ENCODE measurements at regions not wholly inside any gene's neighbourhood (a gene's known extent, or its start where the extent isn't known, plus 50 kb on each side); places are given as distances from the start of the nearest gene placed in this dataset.

GRCh38 chr13:36612230-36612629, 61.6 kb upstream of the SERTM1 start:
- WGBS, 5 donors: 29 to 58% (median 53%) methylated on average over 4 of the region's 4 CpGs
- TF ChIP-seq POLR2A (IDR thresholded peaks at IDR 0.05) (no peak), POLR2AphosphoS5 (IDR thresholded peaks at IDR 0.05) (no peak), EP300 (IDR thresholded peaks at IDR 0.05) (no peak), CTCF (IDR thresholded peaks at IDR 0.05) (no peak)
- intact Hi-C loops (cut with DNase I; ENCODE audit: low total_unique reads): no loop called here

GRCh38 chr13:36616706-36617105, 57.1 kb upstream of the SERTM1 start:
- Histone ChIP-seq H3K4me1 (no peaks in the 10 kb centered on the region), H3K36me3 (no peaks in the 10 kb centered on the region), H3K4me3 (no peak overlapping the region), H3K27me3 (no peaks in the 10 kb centered on the region), H3K27ac (no peak overlapping the region), H3K9me3 (no peaks in the 10 kb centered on the region)
- no peak for DNase-seq
- 83 to 94% (median 90%) methylated on average over 1 of the region's 1 CpG for WGBS, 5 donors
- intact Hi-C loops (cut with DNase I; ENCODE audit: low total_unique reads): no loop called here
- TF ChIP-seq CTCF (IDR thresholded peaks at IDR 0.05) (no peak), EP300 (IDR thresholded peaks at IDR 0.05) (no peak), POLR2AphosphoS5 (IDR thresholded peaks at IDR 0.05) (no peak), POLR2A (IDR thresholded peaks at IDR 0.05) (no peak)

More at GRCh38 chr13:36612230-36612629, 61.6 kb upstream of the SERTM1 start:
- no peak for DNase-seq
- H3K4me3 ChIP-seq: no peak overlapping the region
- H3K36me3 ChIP-seq: no peaks in the 10 kb centered on the region
- no peak overlapping the region for H3K27ac ChIP-seq
- no peaks in the 10 kb centered on the region for H3K9me3 ChIP-seq
- H3K27me3 ChIP-seq: no peaks in the 10 kb centered on the region
- H3K4me1 ChIP-seq: no peaks in the 10 kb centered on the region

- DNase-seq: no peak
- intact Hi-C loops (cut with DNase I; ENCODE audit: low total_unique reads): no loop called here
- no peak for TF ChIP-seq POLR2A (IDR thresholded peaks at IDR 0.05)
- no peak for TF ChIP-seq CTCF (IDR thresholded peaks at IDR 0.05)
- TF ChIP-seq EP300 (IDR thresholded peaks at IDR 0.05): no peak
- TF ChIP-seq POLR2AphosphoS5 (IDR thresholded peaks at IDR 0.05): no peak
- no peaks in the 10 kb centered on the region for H3K9me3 ChIP-seq
- H3K4me3 ChIP-seq: no peak overlapping the region
- no peaks in the 10 kb centered on the region for H3K36me3 ChIP-seq
- WGBS, 5 donors: 65 to 81% (median 67%) methylated on average over 3 of the region's 3 CpGs
- no peaks in the 10 kb centered on the region for H3K4me1 ChIP-seq
- no peaks in the 10 kb centered on the region for H3K27me3 ChIP-seq
- H3K27ac ChIP-seq: no peak overlapping the region
Observed at GRCh38 chr13:36619535-36619934, 54.3 kb upstream of the SERTM1 start.

Data from stomach (tissue), 8 donors.